ENCODE measurements at regions not wholly inside any gene's neighbourhood (a gene's known extent, or its start where the extent isn't known, plus 50 kb on each side); places are given as distances from the start of the nearest gene placed in this dataset.

GRCh38 chr10:131805696-131806095 is 95.1 kb upstream of the PPP2R2D start:
- Histone ChIP-seq H3K27me3 (ENCODE audit: control insufficient read depth, insufficient read depth, low read length) (no peaks in the 10 kb centered on the region), H3K4me1 (ENCODE audit: control insufficient read depth, insufficient read depth, low read length) (no peaks in the 10 kb centered on the region), H3K36me3 (ENCODE audit: control insufficient read depth, insufficient read depth, low read length) (no peaks in the 10 kb centered on the region), H3K4me3 (ENCODE audit: low read length) (no peak overlapping the region), H3K27ac (ENCODE audit: low read depth, low read length) (no peak overlapping the region), H3K9ac (ENCODE audit: low read length) (no peak overlapping the region)

- Histone ChIP-seq H3K27me3 (ENCODE audit: control insufficient read depth, insufficient read depth, low read length) (no peaks in the 10 kb centered on the region), H3K27ac (ENCODE audit: low read depth, low read length) (no peak overlapping the region), H3K36me3 (ENCODE audit: control insufficient read depth, insufficient read depth, low read length) (no peaks in the 10 kb centered on the region), H3K9ac (ENCODE audit: low read length) (no peak overlapping the region), H3K4me1 (ENCODE audit: control insufficient read depth, insufficient read depth, low read length) (no peaks in the 10 kb centered on the region), H3K4me3 (ENCODE audit: low read length) (no peak overlapping the region)
Measured at GRCh38 chr10:131806146-131806545, 94.7 kb upstream of the PPP2R2D start.

- no peak overlapping the region for H3K9ac ChIP-seq (ENCODE audit: low read length)
- H3K36me3 ChIP-seq (ENCODE audit: control insufficient read depth, insufficient read depth, low read length): no peaks in the 10 kb centered on the region
- H3K27me3 ChIP-seq (ENCODE audit: control insufficient read depth, insufficient read depth, low read length): no peaks in the 10 kb centered on the region
- no peak overlapping the region for H3K4me3 ChIP-seq (ENCODE audit: low read length)
- H3K4me1 ChIP-seq (ENCODE audit: control insufficient read depth, insufficient read depth, low read length): no peaks in the 10 kb centered on the region
- no peak overlapping the region for H3K27ac ChIP-seq (ENCODE audit: low read depth, low read length)
Measured at GRCh38 chr10:131806646-131807317, 94.0 kb upstream of the PPP2R2D start.

GRCh38 chr10:131808370-131808930 is 92.4 kb upstream of the PPP2R2D start:
- H3K9ac ChIP-seq (ENCODE audit: low read length): no peak overlapping the region
- no peaks in the 10 kb centered on the region for H3K36me3 ChIP-seq (ENCODE audit: control insufficient read depth, insufficient read depth, low read length)
- no peaks in the 10 kb centered on the region for H3K4me1 ChIP-seq (ENCODE audit: control insufficient read depth, insufficient read depth, low read length)
- no peak overlapping the region for H3K4me3 ChIP-seq (ENCODE audit: low read length)
- no peak overlapping the region for H3K27ac ChIP-seq (ENCODE audit: low read depth, low read length)
- no peaks in the 10 kb centered on the region for H3K27me3 ChIP-seq (ENCODE audit: control insufficient read depth, insufficient read depth, low read length)

- Histone ChIP-seq H3K4me1 (ENCODE audit: control insufficient read depth, insufficient read depth, low read length) (no peaks in the 10 kb centered on the region), H3K27me3 (ENCODE audit: control insufficient read depth, insufficient read depth, low read length) (no peaks in the 10 kb centered on the region), H3K9ac (ENCODE audit: low read length) (no peak overlapping the region), H3K4me3 (ENCODE audit: low read length) (no peak overlapping the region), H3K27ac (ENCODE audit: low read depth, low read length) (no peak overlapping the region), H3K36me3 (ENCODE audit: control insufficient read depth, insufficient read depth, low read length) (no peaks in the 10 kb centered on the region)
Measured at GRCh38 chr10:131810036-131810804, 90.6 kb upstream of the PPP2R2D start.

- Histone ChIP-seq H3K4me3 (ENCODE audit: low read length) (no peak overlapping the region), H3K27ac (ENCODE audit: low read depth, low read length) (no peak overlapping the region), H3K27me3 (ENCODE audit: control insufficient read depth, insufficient read depth, low read length) (no peaks in the 10 kb centered on the region), H3K9ac (ENCODE audit: low read length) (no peak overlapping the region), H3K4me1 (ENCODE audit: control insufficient read depth, insufficient read depth, low read length) (no peaks in the 10 kb centered on the region), H3K36me3 (ENCODE audit: control insufficient read depth, insufficient read depth, low read length) (no peaks in the 10 kb centered on the region)
Measured at GRCh38 chr10:131810805-131811629, 89.8 kb upstream of the PPP2R2D start.

GRCh38 chr10:131811630-131812403 is 89.0 kb upstream of the PPP2R2D start:
- Histone ChIP-seq H3K27ac (ENCODE audit: low read depth, low read length) (no peak overlapping the region), H3K9ac (ENCODE audit: low read length) (no peak overlapping the region), H3K27me3 (ENCODE audit: control insufficient read depth, insufficient read depth, low read length) (no peaks in the 10 kb centered on the region), H3K36me3 (ENCODE audit: control insufficient read depth, insufficient read depth, low read length) (no peaks in the 10 kb centered on the region), H3K4me3 (ENCODE audit: low read length) (no peak overlapping the region), H3K4me1 (ENCODE audit: control insufficient read depth, insufficient read depth, low read length) (no peaks in the 10 kb centered on the region)

- H3K4me1 ChIP-seq (ENCODE audit: control insufficient read depth, insufficient read depth, low read length): no peaks in the 10 kb centered on the region
- H3K4me3 ChIP-seq (ENCODE audit: low read length): no peak overlapping the region
- H3K9ac ChIP-seq (ENCODE audit: low read length): no peak overlapping the region
- no peaks in the 10 kb centered on the region for H3K27me3 ChIP-seq (ENCODE audit: control insufficient read depth, insufficient read depth, low read length)
- no peak overlapping the region for H3K27ac ChIP-seq (ENCODE audit: low read depth, low read length)
- H3K36me3 ChIP-seq (ENCODE audit: control insufficient read depth, insufficient read depth, low read length): no peaks in the 10 kb centered on the region
Measured at GRCh38 chr10:131812736-131813604, 87.8 kb upstream of the PPP2R2D start.

GRCh38 chr10:131814567-131815265 is 86.1 kb upstream of the PPP2R2D start:
- Histone ChIP-seq H3K27me3 (ENCODE audit: control insufficient read depth, insufficient read depth, low read length) (no peaks in the 10 kb centered on the region), H3K4me3 (ENCODE audit: low read length) (no peak overlapping the region), H3K27ac (ENCODE audit: low read depth, low read length) (no peak overlapping the region), H3K9ac (ENCODE audit: low read length) (no peak overlapping the region), H3K4me1 (ENCODE audit: control insufficient read depth, insufficient read depth, low read length) (no peaks in the 10 kb centered on the region), H3K36me3 (ENCODE audit: control insufficient read depth, insufficient read depth, low read length) (no peaks in the 10 kb centered on the region)

GRCh38 chr10:131815266-131816156 is 85.3 kb upstream of the PPP2R2D start:
- Histone ChIP-seq H3K4me3 (ENCODE audit: low read length) (no peak overlapping the region), H3K36me3 (ENCODE audit: control insufficient read depth, insufficient read depth, low read length) (no peaks in the 10 kb centered on the region), H3K9ac (ENCODE audit: low read length) (no peak overlapping the region), H3K4me1 (ENCODE audit: control insufficient read depth, insufficient read depth, low read length) (no peaks in the 10 kb centered on the region), H3K27ac (ENCODE audit: low read depth, low read length) (no peak overlapping the region), H3K27me3 (ENCODE audit: control insufficient read depth, insufficient read depth, low read length) (no peaks in the 10 kb centered on the region)

Measured in rectal smooth muscle tissue (tissue), 1 donor.